Activated CD8-positive, alpha-beta T cell treated with anti-CD3 and anti-CD28 coated beads for 36 hours (primary cell): ENCODE measurements at regions not wholly inside any gene's neighbourhood (a gene's known extent, or its start where the extent isn't known, plus 50 kb on each side); places are given as distances from the start of the nearest gene placed in this dataset.

Experiments used
- ATAC-seq: fragments of 200-7000 bp; cut with Tn5 transposase; one replicate; pipeline ENCODE4 v1.10.0; 2021; ENCODE audit warnings: mild to moderate bottlenecking, moderate library complexity
- CTCF ChIA-PET: fragments of 350-600 bp; sonication (Branson Sonifier 250); formaldehyde crosslinking; loops from one replicate; lab custom pipeline; 2021; ENCODE audit warnings: antibody characterized with exemption; lab: Charles Lee
- POLR2A ChIA-PET: fragments of 350-600 bp; sonication (Branson Sonifier 250); formaldehyde crosslinking; loops from one replicate; lab custom pipeline; 2021; ENCODE audit warnings: antibody characterized with exemption; lab: Charles Lee
- DNase-seq: peaks from one replicate; pipeline ENCODE4 v3.0.0-alpha.2; 2020
- H3K27ac Mint-ChIP-seq: one replicate; pipeline ENCODE4 v1.8.0; 2021; ENCODE audit warnings: mild to moderate bottlenecking, mixed read lengths
- H3K27me3 Mint-ChIP-seq: one replicate; pipeline ENCODE4 v1.8.0; 2021; ENCODE audit warnings: mixed read lengths
- H3K36me3 Mint-ChIP-seq: one replicate; pipeline ENCODE4 v1.8.0; 2021; ENCODE audit warnings: low read depth, mixed read lengths
- H3K4me1 Mint-ChIP-seq: one replicate; pipeline ENCODE4 v1.8.0; 2021; ENCODE audit warnings: low read depth, mixed read lengths
- H3K4me3 Mint-ChIP-seq: one replicate; pipeline ENCODE4 v1.8.0; 2021; ENCODE audit warnings: mild to moderate bottlenecking, moderate library complexity, mixed read lengths
- H3K9me3 Mint-ChIP-seq: one replicate; pipeline ENCODE4 v1.8.0; 2021; ENCODE audit warnings: mixed read lengths
- CTCF ChIP-seq: fragments of 200-600 bp; IDR thresholded peaks from one replicate; pipeline ENCODE4 v1.8.0; 2022; ENCODE audit warnings: antibody characterized with exemption, mild to moderate bottlenecking
- intact Hi-C: fragments of 100-400 bp; cut with micrococcal nuclease; formaldehyde crosslinking; loops from one replicate; pipeline ENCODE4 v1.10.0; 2022

GRCh38 chr4:56286763-56287162 lies 100.5 kb downstream of the AASDH start:
- DNase-seq, result no peak
- H3K27me3 Mint-ChIP-seq, result no peaks in the 10 kb centered on the region
- intact Hi-C loops, result no loop called here
- ATAC-seq, result no peak
- no peaks in the 10 kb centered on the region for H3K36me3 Mint-ChIP-seq
- no peak overlapping the region for H3K27ac Mint-ChIP-seq
- H3K4me3 Mint-ChIP-seq, result no peak overlapping the region
- H3K9me3 Mint-ChIP-seq, result no peaks in the 10 kb centered on the region
- peaks cover 10% of the 10 kb centered on the region for H3K4me1 Mint-ChIP-seq
- ChIA-PET CTCF (no interaction called here), POLR2A (no interaction called here)
- no peak for TF ChIP-seq CTCF

GRCh38 chr4:56283375-56283774 lies 103.9 kb downstream of the AASDH start:
- Mint-ChIP-seq H3K36me3 (no peaks in the 10 kb centered on the region), H3K27me3 (no peaks in the 10 kb centered on the region), H3K27ac (no peak overlapping the region), H3K4me3 (no peak overlapping the region), H3K4me1 (no peaks in the 10 kb centered on the region), H3K9me3 (no peaks in the 10 kb centered on the region)
- no peak for ATAC-seq
- ChIA-PET POLR2A (no interaction called here), CTCF (interaction anchor here (0.9 kb wide), 1 partner anchor 11 kb away, joined by 3 read pairs; no protein-coding TSS in a partner anchor)
- TF ChIP-seq CTCF, result no peak
- no peak for DNase-seq
- intact Hi-C loops, result no loop called here

GRCh38 chr4:56282004-56282403 lies 105.3 kb downstream of the AASDH start:
- CTCF ChIA-PET, result no interaction called here
- Mint-ChIP-seq H3K9me3 (no peaks in the 10 kb centered on the region), H3K4me1 (no peaks in the 10 kb centered on the region), H3K36me3 (no peaks in the 10 kb centered on the region), H3K27ac (no peak overlapping the region), H3K4me3 (no peak overlapping the region), H3K27me3 (no peaks in the 10 kb centered on the region)
- intact Hi-C loops, result no loop called here
- POLR2A ChIA-PET, result no interaction called here
- DNase-seq, result no peak
- no peak for TF ChIP-seq CTCF
- ATAC-seq, result no peak

GRCh38 chr4:56276547-56276946 lies 110.7 kb downstream of the AASDH start:
- ChIA-PET POLR2A (no interaction called here), CTCF (no interaction called here)
- no peak overlapping the region for H3K27ac Mint-ChIP-seq
- intact Hi-C loops, result no loop called here
- H3K4me1 Mint-ChIP-seq, result peaks cover 3% of the 10 kb centered on the region
- H3K27me3 Mint-ChIP-seq, result peaks cover 17% of the 10 kb centered on the region
- ATAC-seq (no peak), DNase-seq (no peak)
- no peak for TF ChIP-seq CTCF
- H3K4me3 Mint-ChIP-seq, result no peak overlapping the region
- no peaks in the 10 kb centered on the region for H3K36me3 Mint-ChIP-seq
- H3K9me3 Mint-ChIP-seq, result no peaks in the 10 kb centered on the region

GRCh38 chr4:56273391-56273790 lies 113.9 kb downstream of the AASDH start:
- TF ChIP-seq CTCF, result no peak
- Mint-ChIP-seq H3K9me3 (no peaks in the 10 kb centered on the region), H3K27me3 (peaks cover 17% of the 10 kb centered on the region), H3K36me3 (no peaks in the 10 kb centered on the region), H3K4me1 (peaks cover 3% of the 10 kb centered on the region), H3K27ac (no peak overlapping the region), H3K4me3 (no peak overlapping the region)
- POLR2A ChIA-PET, result no interaction called here
- intact Hi-C loops, result no loop called here
- DNase-seq, result no peak
- CTCF ChIA-PET, result no interaction called here
- no peak for ATAC-seq
